ENCODE measurements at regions not wholly inside any gene's neighbourhood (a gene's known extent, or its start where the extent isn't known, plus 50 kb on each side); places are given as distances from the start of the nearest gene placed in this dataset.
A peak's percentile ranks its signal among the peaks of the same experiment; 100 is the strongest.

- no peak for DNase-seq (ENCODE audit: extremely low spot score)
- POLR2A ChIA-PET: no interaction called here
- CTCF ChIA-PET: no interaction called here
- TF ChIP-seq CTCF (IDR thresholded peaks at IDR 0.05; ENCODE audit: control extremely low read depth, extremely low read depth, low read depth, missing control alignments): no peak
Observed at GRCh38 chr1:56139836-56140235, 439.5 kb downstream of the PLPP3 start.

GRCh38 chr1:56137521-56138505, 441.6 kb downstream of the PLPP3 start:
- DNase-seq (ENCODE audit: extremely low spot score): no peak
- ChIA-PET POLR2A (interaction anchor here (0.7 kb wide), 1 partner anchor 42 kb away, joined by 3 read pairs; no protein-coding TSS in a partner anchor), CTCF (interaction anchor here (0.9 kb wide), 1 partner anchor 9 kb away, joined by 4 read pairs; no protein-coding TSS in a partner anchor)
- no peak for TF ChIP-seq CTCF (IDR thresholded peaks at IDR 0.05; ENCODE audit: control extremely low read depth, extremely low read depth, low read depth, missing control alignments)

GRCh38 chr1:56137090-56137489, 442.3 kb downstream of the PLPP3 start:
- DNase-seq (ENCODE audit: extremely low spot score): no peak
- CTCF ChIA-PET: no interaction called here
- POLR2A ChIA-PET: no interaction called here
- TF ChIP-seq CTCF (IDR thresholded peaks at IDR 0.05; ENCODE audit: control extremely low read depth, extremely low read depth, low read depth, missing control alignments): no peak

- ChIA-PET CTCF (interaction anchor here (1.3 to 3.8 kb wide), 3 partner anchors 8 to 19 kb away, joined by 3 to 16 read pairs (median 6); no protein-coding TSS in a partner anchor), POLR2A (no interaction called here)
- no peak for TF ChIP-seq CTCF (IDR thresholded peaks at IDR 0.05; ENCODE audit: control extremely low read depth, extremely low read depth, low read depth, missing control alignments)
- DNase-seq (ENCODE audit: extremely low spot score): no peak
Observed at GRCh38 chr1:56135864-56136147, 443.6 kb downstream of the PLPP3 start.

- POLR2A ChIA-PET: no interaction called here
- TF ChIP-seq CTCF (IDR thresholded peaks at IDR 0.05; ENCODE audit: control extremely low read depth, extremely low read depth, low read depth, missing control alignments): no peak
Observed at GRCh38 chr1:56135069-56135863, 444.1 kb downstream of the PLPP3 start.

More at GRCh38 chr1:56135069-56135863, 444.1 kb downstream of the PLPP3 start:
- CTCF ChIA-PET: interaction anchor here (1.0 to 3.8 kb wide), 5 partner anchors 8 to 398 kb away, joined by 3 to 16 read pairs (median 3); no protein-coding TSS in a partner anchor
- DNase-seq (ENCODE audit: extremely low spot score): peak; percentile 25

Measured in GM10248 (cell line).